ENCODE measurements at regions not wholly inside any gene's neighbourhood (a gene's known extent, or its start where the extent isn't known, plus 50 kb on each side); places are given as distances from the start of the nearest gene placed in this dataset.

DNA sequence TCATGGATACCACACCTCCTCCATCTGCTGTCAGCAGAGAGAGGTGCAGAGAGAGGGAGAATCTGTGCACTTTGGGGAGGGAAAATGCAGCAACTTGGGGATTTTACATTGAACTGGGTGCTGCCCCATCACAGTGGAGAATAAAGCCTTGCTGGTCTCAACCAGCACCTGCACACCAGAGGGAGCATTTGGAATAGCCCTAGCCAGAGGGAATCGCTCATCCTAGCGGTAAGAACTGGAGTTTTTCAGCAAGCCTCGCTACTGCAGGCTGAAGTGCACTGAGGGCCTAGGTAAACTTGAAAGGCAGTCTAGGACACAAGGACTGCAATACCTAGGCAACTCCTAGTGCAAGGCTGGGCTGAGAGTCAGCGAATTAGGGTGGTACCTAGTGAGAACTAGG is 148.7 kb downstream of the KDR start:
- no peak for TF ChIP-seq CTCF (IDR thresholded peaks at IDR 0.05; ENCODE audit: insufficient read depth, low read length, poor library complexity, severe bottlenecking)
- TF ChIP-seq EZH2phosphoT487 (conservative IDR thresholded peaks at IDR 0.05; ENCODE audit: low read length): no peak
- H3K4me3 ChIP-seq (ENCODE audit: insufficient read depth, low read length, poor library complexity, severe bottlenecking): no peak overlapping the region
- no peaks in the 10 kb centered on the region for H3K36me3 ChIP-seq (ENCODE audit: low read length)
- no peaks in the 10 kb centered on the region for H3K27me3 ChIP-seq (ENCODE audit: low read length)
- H3F3A ChIP-seq (ENCODE audit: insufficient read depth): no peaks in the 10 kb centered on the region
- H3K27ac ChIP-seq (ENCODE audit: low read depth, low read length): no peak overlapping the region
- H3K9me3 ChIP-seq (ENCODE audit: insufficient read depth, low read length): no peaks in the 10 kb centered on the region
- H2AFZ ChIP-seq (ENCODE audit: low read depth, low read length, severe bottlenecking): no peak overlapping the region
- no peaks in the 10 kb centered on the region for H3K79me2 ChIP-seq (ENCODE audit: insufficient read depth, low read length)
- H4K20me1 ChIP-seq (ENCODE audit: low read depth, low read length): no peaks in the 10 kb centered on the region
- H3K9me2 ChIP-seq (replicated peaks; ENCODE audit: insufficient read depth, low read length): no peaks in the 10 kb centered on the region
- no peak overlapping the region for H3K4me2 ChIP-seq (ENCODE audit: low read depth, low read length, poor library complexity, severe bottlenecking)
- H3K9ac ChIP-seq (ENCODE audit: low read length): no peak overlapping the region

- TF ChIP-seq CTCF (IDR thresholded peaks at IDR 0.05; ENCODE audit: insufficient read depth, low read length, poor library complexity, severe bottlenecking) (no peak), EZH2phosphoT487 (conservative IDR thresholded peaks at IDR 0.05; ENCODE audit: low read length) (no peak)
- Histone ChIP-seq H3K9ac (ENCODE audit: low read length) (no peak overlapping the region), H3K79me2 (ENCODE audit: insufficient read depth, low read length) (no peaks in the 10 kb centered on the region), H3K9me2 (replicated peaks; ENCODE audit: insufficient read depth, low read length) (no peaks in the 10 kb centered on the region), H3K4me3 (ENCODE audit: insufficient read depth, low read length, poor library complexity, severe bottlenecking) (no peak overlapping the region), H3K9me3 (ENCODE audit: insufficient read depth, low read length) (no peaks in the 10 kb centered on the region), H3K27ac (ENCODE audit: low read depth, low read length) (no peak overlapping the region), H3F3A (ENCODE audit: insufficient read depth) (no peaks in the 10 kb centered on the region), H3K36me3 (ENCODE audit: low read length) (no peaks in the 10 kb centered on the region), H3K27me3 (ENCODE audit: low read length) (no peaks in the 10 kb centered on the region), H4K20me1 (ENCODE audit: low read depth, low read length) (no peaks in the 10 kb centered on the region), H2AFZ (ENCODE audit: low read depth, low read length, severe bottlenecking) (no peak overlapping the region), H3K4me2 (ENCODE audit: low read depth, low read length, poor library complexity, severe bottlenecking) (no peak overlapping the region)
Observed at GRCh38 chr4:54976031-54976430, 149.4 kb downstream of the KDR start.

DNA sequence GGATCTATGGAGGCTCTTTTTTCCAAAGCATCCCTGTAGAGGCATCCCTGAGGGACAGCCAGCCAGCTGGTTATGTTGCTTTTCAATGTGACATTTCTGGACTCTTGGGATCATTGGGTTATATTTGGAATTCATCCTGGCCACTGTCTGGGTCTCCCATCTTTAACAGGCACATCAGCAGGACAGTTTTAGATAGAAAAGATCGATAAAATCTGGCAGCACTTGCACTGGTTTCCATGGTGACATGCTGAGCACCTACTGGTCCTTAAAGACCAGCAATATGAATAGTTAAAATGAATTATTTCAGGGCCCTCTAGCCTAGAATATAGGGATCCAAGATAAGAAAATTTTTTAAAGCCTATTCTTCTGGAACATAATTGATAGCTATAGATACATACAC is 151.6 kb downstream of the KDR start:
- TF ChIP-seq CTCF (IDR thresholded peaks at IDR 0.05; ENCODE audit: insufficient read depth, low read length, poor library complexity, severe bottlenecking) (no peak), EZH2phosphoT487 (conservative IDR thresholded peaks at IDR 0.05; ENCODE audit: low read length) (no peak)
- Histone ChIP-seq H3K4me2 (ENCODE audit: low read depth, low read length, poor library complexity, severe bottlenecking) (no peak overlapping the region), H3K27me3 (ENCODE audit: low read length) (no peaks in the 10 kb centered on the region), H3K36me3 (ENCODE audit: low read length) (no peaks in the 10 kb centered on the region), H3K79me2 (ENCODE audit: insufficient read depth, low read length) (no peaks in the 10 kb centered on the region), H3K9ac (ENCODE audit: low read length) (no peak overlapping the region), H3F3A (ENCODE audit: insufficient read depth) (no peaks in the 10 kb centered on the region), H4K20me1 (ENCODE audit: low read depth, low read length) (no peaks in the 10 kb centered on the region), H2AFZ (ENCODE audit: low read depth, low read length, severe bottlenecking) (no peak overlapping the region), H3K4me3 (ENCODE audit: insufficient read depth, low read length, poor library complexity, severe bottlenecking) (no peak overlapping the region), H3K9me3 (ENCODE audit: insufficient read depth, low read length) (no peaks in the 10 kb centered on the region), H3K27ac (ENCODE audit: low read depth, low read length) (no peak overlapping the region), H3K9me2 (replicated peaks; ENCODE audit: insufficient read depth, low read length) (no peaks in the 10 kb centered on the region)

Data from SU-DHL-6 (cell line).